Activated CD4-positive, alpha-beta T cell treated with anti-CD3 and anti-CD28 coated beads, Interleukin-2, amount 50 U/mL, for 24 hours (primary cell): ENCODE measurements at regions not wholly inside any gene's neighbourhood (a gene's known extent, or its start where the extent isn't known, plus 50 kb on each side); places are given as distances from the start of the nearest gene placed in this dataset.

Source experiments
- DNase-seq, 2 donors: peaks; one replicate each; pipeline ENCODE4 v3.0.0-alpha.2; 2020; ENCODE audit warnings: low read depth in 1 of 2, low spot score in 1 of 2

DNA sequence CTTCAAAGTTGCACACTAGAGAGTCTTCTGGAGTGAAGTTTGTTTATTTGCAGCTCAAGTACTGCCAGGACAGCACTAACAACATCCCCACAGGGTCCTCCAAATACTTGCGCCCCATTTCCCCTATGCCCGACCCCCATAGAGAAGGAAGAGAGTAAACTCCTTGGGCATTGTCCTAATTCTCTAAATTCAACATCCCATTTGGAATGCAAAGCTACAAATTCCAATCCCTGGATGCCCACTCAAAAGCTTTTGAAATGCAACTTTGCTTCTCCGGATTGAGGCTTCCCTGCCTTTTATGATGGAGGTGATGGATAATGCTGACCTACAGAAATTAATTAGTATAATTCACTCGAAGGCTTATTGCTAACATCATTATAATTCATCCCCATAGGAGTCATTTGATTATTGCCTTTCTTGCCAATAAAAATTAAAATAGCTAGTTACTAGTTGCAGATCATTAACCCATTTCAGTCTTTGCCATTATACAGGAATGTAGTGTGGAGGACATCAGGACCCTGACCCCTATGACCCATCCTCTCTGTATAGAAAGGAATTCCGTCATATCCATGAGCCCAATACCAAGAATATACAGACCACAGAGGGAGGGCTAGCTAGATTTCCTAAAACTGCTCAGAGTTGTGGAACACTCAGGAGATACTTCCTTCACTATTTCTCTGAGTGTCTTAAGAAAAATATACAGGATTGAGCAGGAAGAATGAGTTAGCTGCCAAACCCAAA, 277.6 kb downstream of the ZNF608 start:
- no peak for DNase-seq

- DNase-seq: no peak
Measured at GRCh38 chr5:124467745-124468144, 278.7 kb downstream of the ZNF608 start.

DNA sequence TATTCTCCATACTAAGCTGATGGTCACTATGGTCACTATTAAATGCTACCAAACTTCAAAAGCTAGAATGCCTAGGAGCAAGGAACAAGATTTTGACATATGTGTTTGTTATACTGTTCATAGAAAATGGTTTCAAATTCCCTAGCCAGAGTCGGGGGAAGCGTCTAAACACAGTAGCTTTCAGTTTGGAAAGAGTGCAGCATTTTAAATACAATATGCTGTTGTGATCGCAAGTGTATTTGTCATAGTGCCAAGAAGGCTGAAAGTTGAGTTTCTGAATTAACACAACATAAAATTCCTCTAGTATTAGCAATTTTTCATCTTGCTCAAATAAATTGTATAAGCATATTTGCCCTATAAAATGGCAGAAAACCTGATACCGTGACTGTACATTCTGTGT, 280.4 kb downstream of the ZNF608 start:
- no peak for DNase-seq

GRCh38 chr5:124463851-124464250, 282.6 kb downstream of the ZNF608 start:
- DNase-seq: no peak

GRCh38 chr5:124462751-124463150, 283.7 kb downstream of the ZNF608 start:
- DNase-seq: no peak

- no peak for DNase-seq
Measured at GRCh38 chr5:124461941-124462340, 284.5 kb downstream of the ZNF608 start.

DNA sequence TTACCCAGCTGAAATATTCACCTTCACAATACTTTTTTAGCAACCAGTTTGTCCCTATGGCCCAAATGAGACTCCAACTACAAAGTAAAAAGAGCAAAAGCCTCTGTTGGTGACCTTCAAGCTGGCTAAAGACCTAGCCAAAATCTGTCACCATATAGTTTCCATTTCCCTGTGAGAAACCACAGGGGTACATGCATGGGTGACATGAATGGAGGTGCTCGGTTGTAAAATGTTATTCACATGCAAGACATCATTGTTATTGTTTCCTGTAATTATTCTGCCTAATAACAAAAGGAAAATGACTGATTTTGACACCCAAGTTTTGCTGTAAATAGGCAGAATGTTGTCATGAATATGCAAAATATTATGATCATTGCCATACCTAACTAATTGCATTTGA, 285.3 kb downstream of the ZNF608 start:
- no peak for DNase-seq

GRCh38 chr5:124460642-124461041, 285.8 kb downstream of the ZNF608 start:
- no peak for DNase-seq

- no peak for DNase-seq
Measured at GRCh38 chr5:124459984-124460383, 286.5 kb downstream of the ZNF608 start.

DNA sequence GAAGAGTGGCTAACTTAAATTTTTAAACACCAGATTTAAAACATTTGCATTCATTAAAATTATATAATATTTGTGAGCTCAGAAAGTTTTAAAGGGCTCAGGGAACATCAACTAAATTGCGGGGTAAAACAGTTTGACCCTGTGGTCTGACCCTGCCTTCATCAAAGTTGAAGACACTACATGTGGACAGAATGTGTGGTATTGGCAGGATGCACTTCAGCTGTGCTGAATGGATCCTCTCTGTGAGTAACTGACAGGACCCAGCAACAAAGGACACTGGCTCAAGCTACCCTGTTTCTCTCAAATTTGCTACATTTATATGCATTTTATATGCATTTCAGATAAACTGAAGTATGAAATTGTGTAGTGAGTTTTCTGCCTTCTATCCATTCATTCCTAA, 288.5 kb downstream of the ZNF608 start:
- DNase-seq: no peak

DNA sequence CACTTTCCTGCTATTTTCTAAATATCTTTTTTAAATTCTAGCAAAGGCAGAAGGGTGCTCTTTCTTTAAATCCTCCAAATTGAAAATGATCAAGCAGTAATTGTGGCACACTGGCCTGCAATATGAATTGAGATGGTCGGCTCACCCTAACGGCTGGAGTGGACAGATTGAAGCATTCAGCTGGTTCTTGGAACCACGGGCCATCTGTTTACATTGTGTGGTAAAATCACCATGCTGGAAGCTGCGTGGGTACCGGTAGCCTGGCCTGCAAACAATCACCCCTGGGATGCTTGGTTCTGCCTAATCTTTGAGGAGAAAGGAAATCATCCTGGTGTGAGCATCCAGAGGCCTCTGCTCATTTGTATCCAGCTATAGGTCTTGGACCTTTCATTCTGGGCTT, 289.3 kb downstream of the ZNF608 start:
- DNase-seq: no peak

DNA sequence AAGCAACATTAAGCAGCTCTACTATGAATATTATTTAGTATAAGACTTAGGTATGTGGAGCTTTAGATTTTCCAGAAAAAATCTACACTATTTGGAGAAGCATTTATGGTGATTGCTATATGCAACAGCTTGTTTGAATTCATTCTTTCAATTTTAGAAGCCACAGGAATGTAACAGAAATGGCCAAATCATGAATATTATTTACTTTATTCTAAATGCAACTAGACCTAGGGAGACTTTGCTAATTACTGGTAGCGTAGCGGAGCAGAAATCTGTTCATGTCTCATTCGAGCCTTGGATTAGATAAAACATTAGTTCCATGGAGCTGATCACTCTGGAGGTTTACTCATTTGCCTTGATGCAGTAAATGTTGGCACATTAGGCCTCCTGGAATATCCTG, 290.2 kb downstream of the ZNF608 start:
- DNase-seq: no peak

- no peak for DNase-seq
Measured at GRCh38 chr5:124454081-124454480, 292.4 kb downstream of the ZNF608 start.

DNA sequence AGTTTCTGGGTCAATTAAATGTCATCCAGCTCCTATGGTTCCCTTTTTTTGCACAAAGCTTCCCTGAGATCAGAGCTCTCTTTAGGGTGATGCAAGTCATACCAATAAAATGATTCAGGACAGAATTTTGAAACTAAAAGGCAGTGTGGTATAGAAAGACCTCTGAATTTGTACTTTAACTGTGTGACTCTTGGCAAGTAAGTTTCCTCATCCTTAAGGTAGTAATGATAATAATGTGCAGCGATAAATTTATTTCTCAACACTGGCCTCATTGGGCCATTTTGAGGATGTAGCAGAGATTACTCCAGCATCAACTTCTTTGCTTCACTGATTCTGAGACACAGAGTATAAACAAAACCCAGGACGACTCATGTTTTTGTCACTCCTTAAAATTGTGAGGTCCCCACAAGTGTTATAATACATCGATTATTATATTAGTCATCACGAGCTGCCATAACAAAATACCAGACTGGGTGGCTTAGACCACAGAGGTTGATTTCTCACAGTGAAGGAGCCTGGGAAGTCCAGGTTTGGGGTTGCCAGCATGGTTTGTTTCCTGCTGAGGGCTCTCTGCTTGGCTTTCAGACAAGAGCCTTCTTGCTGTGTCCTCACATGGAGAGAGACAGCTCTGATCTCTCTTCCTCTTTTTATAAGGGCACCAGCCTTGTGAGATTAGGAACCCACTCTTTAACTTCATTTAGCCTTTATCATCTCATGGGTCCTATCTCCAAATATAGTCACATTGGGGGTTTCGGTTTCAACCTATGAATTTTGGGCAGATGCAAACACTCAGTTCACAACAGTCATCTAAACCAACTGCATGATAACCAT, 293.0 kb downstream of the ZNF608 start:
- no peak for DNase-seq

- no peak for DNase-seq
Measured at GRCh38 chr5:124452412-124452811, 294.0 kb downstream of the ZNF608 start.

- no peak for DNase-seq
Measured at GRCh38 chr5:124451721-124452383, 294.6 kb downstream of the ZNF608 start.

DNA sequence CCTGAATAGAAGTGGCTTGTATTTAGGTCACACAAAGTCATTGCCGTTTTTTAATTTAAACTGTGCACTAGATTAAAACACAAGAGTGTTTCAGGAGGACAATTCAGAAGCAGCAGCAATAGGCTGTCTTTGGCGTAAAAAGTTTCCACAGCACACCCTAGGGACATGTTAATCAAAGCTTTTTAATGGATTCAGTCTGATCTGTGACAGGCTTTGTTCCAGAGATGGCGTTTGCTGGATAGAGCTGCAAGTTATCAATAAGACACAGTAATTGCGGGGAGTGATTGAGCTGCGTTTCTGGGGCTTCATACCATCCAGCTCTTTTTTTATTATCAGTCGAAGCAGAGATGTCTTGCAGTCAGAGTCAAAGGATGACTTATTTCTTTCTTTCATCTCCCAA, 300.3 kb downstream of the ZNF608 start:
- no peak for DNase-seq

- no peak for DNase-seq
Measured at GRCh38 chr5:124445070-124445619, 301.3 kb downstream of the ZNF608 start.

GRCh38 chr5:124444147-124444775, 302.2 kb downstream of the ZNF608 start:
- no peak for DNase-seq

DNA sequence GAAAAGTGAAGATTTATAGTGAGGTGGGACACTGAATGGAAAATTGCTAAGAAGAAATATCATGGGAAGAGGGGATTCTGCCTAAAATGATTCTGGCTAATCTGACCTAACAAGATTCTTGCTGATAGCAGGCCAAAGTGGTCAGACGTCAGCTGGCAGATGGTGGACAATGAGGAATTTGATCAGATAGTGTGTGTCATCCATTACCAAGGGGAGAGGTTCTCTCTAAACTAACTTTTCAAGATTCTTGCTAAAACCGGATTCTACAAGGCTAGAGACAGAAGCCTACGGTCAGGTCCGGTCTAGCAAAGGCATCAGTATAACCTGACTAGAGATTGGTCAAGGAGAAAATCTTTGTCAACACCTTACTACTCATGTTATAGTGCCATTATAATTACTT, 306.0 kb downstream of the ZNF608 start:
- no peak for DNase-seq

GRCh38 chr5:124439609-124440008, 306.8 kb downstream of the ZNF608 start:
- DNase-seq: no peak
